ENCODE measurements at regions not wholly inside any gene's neighbourhood (a gene's known extent, or its start where the extent isn't known, plus 50 kb on each side); places are given as distances from the start of the nearest gene placed in this dataset.
"Not testable (repeated sequence)": the region's sequence is repeated elsewhere in the genome, so short reads cannot be mapped to it uniquely, and the experiment has no call there.

- Histone ChIP-seq H4K91ac (ENCODE audit: insufficient read length, low read depth, low read length) (no peak overlapping the region), H4K8ac (replicated peaks; ENCODE audit: insufficient read length, low read depth, low read length) (no peak overlapping the region), H3K79me2 (ENCODE audit: insufficient read depth, low read length) (no peaks in the 10 kb centered on the region), H2BK20ac (ENCODE audit: low read depth, low read length, poor library complexity, severe bottlenecking) (no peak overlapping the region), H2BK120ac (ENCODE audit: low read depth, low read length, poor library complexity, severe bottlenecking) (no peak overlapping the region), H2AFZ (ENCODE audit: low read length) (no peak overlapping the region), H3K14ac (ENCODE audit: insufficient read depth, low read length) (no peak overlapping the region), H3K9me3 (ENCODE audit: control insufficient read depth, low read depth, low read length) (no peaks in the 10 kb centered on the region), H3K23me2 (ENCODE audit: insufficient read length, low read depth, low read length, poor library complexity, severe bottlenecking) (no peaks in the 10 kb centered on the region), H3K27ac (ENCODE audit: insufficient read length, low read depth, low read length) (no peak overlapping the region), H3K18ac (ENCODE audit: insufficient read length, low read depth, low read length) (no peak overlapping the region), H4K5ac (ENCODE audit: insufficient read length, low read depth, low read length) (no peak overlapping the region), H2AK5ac (ENCODE audit: insufficient read length, low read length) (no peak overlapping the region), H3K4ac (ENCODE audit: low read depth, low read length) (no peak overlapping the region), H4K20me1 (ENCODE audit: control insufficient read depth, insufficient read depth, insufficient read length) (no peaks in the 10 kb centered on the region), H3K4me2 (ENCODE audit: insufficient read depth, insufficient read length, low read length) (no peak overlapping the region), H3K56ac (ENCODE audit: insufficient read length, low read depth, low read length) (no peak overlapping the region), H3K27me3 (ENCODE audit: insufficient read depth, low read length) (no peaks in the 10 kb centered on the region), H3K79me1 (ENCODE audit: insufficient read depth, low read depth, low read length, poor library complexity, severe bottlenecking) (no peaks in the 10 kb centered on the region), H3T11ph (ENCODE audit: low read length) (no peak overlapping the region), H3K4me1 (ENCODE audit: insufficient read depth, low read length) (no peaks in the 10 kb centered on the region), H3K9ac (ENCODE audit: extremely low read depth, insufficient read length, low read length) (no peak overlapping the region), H2BK15ac (ENCODE audit: low read depth, low read length) (no peak overlapping the region), H3K23ac (ENCODE audit: insufficient read length, low read depth, low read length) (no peak overlapping the region), H2BK5ac (ENCODE audit: insufficient read length, low read length) (no peak overlapping the region), H2BK12ac (ENCODE audit: insufficient read length, low read depth, low read length) (no peak overlapping the region)
- H3K27me3 Mint-ChIP-seq (ENCODE audit: low read depth): no peaks in the 10 kb centered on the region
- no CpG with 5 or more reads among the region's 5 CpGs for WGBS (ENCODE audit: extremely low coverage, insufficient read length, low lambda C conversion rate)
- H3K4me1 Mint-ChIP-seq: 0 out of 4 replicates have a peak, but pooled peaks cover 0 to 2% of the 10 kb centered on the region in 2 experiments
- no peaks in the 10 kb centered on the region for H3K9me3 Mint-ChIP-seq
- no peaks in the 10 kb centered on the region for H3K36me3 Mint-ChIP-seq (ENCODE audit: insufficient read depth in 1 of 3, low read depth in 3 of 3)
- no peak for DNase-seq
- no peak overlapping the region; a peak in 1 of 7 replicates for H3K27ac Mint-ChIP-seq
- H3K4me3 Mint-ChIP-seq: no peak overlapping the region
- no peak for TF ChIP-seq CTCF (conservative IDR thresholded peaks at IDR 0.05)
Measured at GRCh38 chr5:122694884-122695283, 80.0 kb upstream of the SNX2 start.

- H3K9me3 Mint-ChIP-seq; H3K18ac ChIP-seq (ENCODE audit: insufficient read length, low read depth, low read length); H4K20me1 ChIP-seq (ENCODE audit: control insufficient read depth, insufficient read depth, insufficient read length); H2BK12ac ChIP-seq (ENCODE audit: insufficient read length, low read depth, low read length); H4K8ac ChIP-seq (replicated peaks; ENCODE audit: insufficient read length, low read depth, low read length); H3K27ac Mint-ChIP-seq; H2BK15ac ChIP-seq (ENCODE audit: low read depth, low read length); H3K4ac ChIP-seq (ENCODE audit: low read depth, low read length); H3K36me3 Mint-ChIP-seq (ENCODE audit: insufficient read depth in 1 of 3, low read depth in 3 of 3); H3K27me3 Mint-ChIP-seq (ENCODE audit: low read depth); H3K79me1 ChIP-seq (ENCODE audit: insufficient read depth, low read depth, low read length, poor library complexity, severe bottlenecking); H2BK20ac ChIP-seq (ENCODE audit: low read depth, low read length, poor library complexity, severe bottlenecking); H3K14ac ChIP-seq (ENCODE audit: insufficient read depth, low read length); H3K23me2 ChIP-seq (ENCODE audit: insufficient read length, low read depth, low read length, poor library complexity, severe bottlenecking); H2AFZ ChIP-seq (ENCODE audit: low read length); DNase-seq; H3K23ac ChIP-seq (ENCODE audit: insufficient read length, low read depth, low read length); H2BK5ac ChIP-seq (ENCODE audit: insufficient read length, low read length); H3K27ac ChIP-seq (ENCODE audit: insufficient read length, low read depth, low read length); H3K4me1 ChIP-seq (ENCODE audit: insufficient read depth, low read length); H3K79me2 ChIP-seq (ENCODE audit: insufficient read depth, low read length); H3K4me3 Mint-ChIP-seq; H3K27me3 ChIP-seq (ENCODE audit: insufficient read depth, low read length); H4K5ac ChIP-seq (ENCODE audit: insufficient read length, low read depth, low read length); H3K4me2 ChIP-seq (ENCODE audit: insufficient read depth, insufficient read length, low read length); H3T11ph ChIP-seq (ENCODE audit: low read length); H3K9ac ChIP-seq (ENCODE audit: extremely low read depth, insufficient read length, low read length); H2BK120ac ChIP-seq (ENCODE audit: low read depth, low read length, poor library complexity, severe bottlenecking); H4K91ac ChIP-seq (ENCODE audit: insufficient read length, low read depth, low read length); H3K9me3 ChIP-seq (ENCODE audit: control insufficient read depth, low read depth, low read length); H3K4me1 Mint-ChIP-seq; H3K56ac ChIP-seq (ENCODE audit: insufficient read length, low read depth, low read length); H2AK5ac ChIP-seq (ENCODE audit: insufficient read length, low read length): not testable (repeated sequence)
- no CpG with 5 or more reads among the region's 4 CpGs for WGBS (ENCODE audit: extremely low coverage, insufficient read length, low lambda C conversion rate)
Measured at GRCh38 chr5:122696735-122697134, 78.1 kb upstream of the SNX2 start.

All from H9 (cell line).